GM21786 (cell line): ENCODE measurements at regions not wholly inside any gene's neighbourhood (a gene's known extent, or its start where the extent isn't known, plus 50 kb on each side); places are given as distances from the start of the nearest gene placed in this dataset.
"Not testable (repeated sequence)": the region's sequence is repeated elsewhere in the genome, so short reads cannot be mapped to it uniquely, and the experiment has no call there.

Experiments used
- ATAC-seq: cut with Tn5 transposase; IDR thresholded peaks from one replicate; pipeline ENCODE4 v1.9.1; 2021; ENCODE audit not compliant: unreplicated experiment

DNA sequence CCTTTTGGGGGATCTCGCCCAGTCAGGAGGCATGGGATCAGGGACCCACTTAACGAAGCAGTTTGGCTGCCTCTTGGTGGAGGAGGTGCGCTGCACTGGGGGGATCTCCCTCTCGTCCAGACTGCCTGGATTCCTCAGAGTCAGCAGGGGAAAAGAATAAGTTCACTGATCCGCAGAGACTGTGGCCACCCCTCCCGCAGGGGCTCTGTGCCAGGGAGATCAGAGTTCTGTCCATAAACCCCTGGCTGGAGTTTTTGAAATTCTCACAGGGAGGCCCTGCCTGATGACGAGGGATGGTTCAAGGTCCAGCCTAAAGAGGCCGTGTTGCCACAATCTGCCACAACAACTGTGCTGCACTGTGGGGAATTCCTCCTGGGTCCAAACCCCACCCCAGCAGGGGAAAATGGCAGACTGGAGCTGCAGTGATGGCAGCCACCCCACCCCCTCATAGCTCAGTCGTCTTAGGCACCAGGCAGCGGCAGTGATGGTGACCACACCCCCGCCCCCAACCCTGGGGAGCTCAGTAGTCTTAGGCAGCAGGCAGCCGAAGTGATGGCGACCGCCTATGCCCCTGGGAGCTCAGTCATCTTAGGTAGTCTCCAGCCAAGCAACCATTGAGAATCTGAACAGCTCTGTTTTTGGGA lies 273.8 kb upstream of the USP25 start:
- no peak for ATAC-seq

DNA sequence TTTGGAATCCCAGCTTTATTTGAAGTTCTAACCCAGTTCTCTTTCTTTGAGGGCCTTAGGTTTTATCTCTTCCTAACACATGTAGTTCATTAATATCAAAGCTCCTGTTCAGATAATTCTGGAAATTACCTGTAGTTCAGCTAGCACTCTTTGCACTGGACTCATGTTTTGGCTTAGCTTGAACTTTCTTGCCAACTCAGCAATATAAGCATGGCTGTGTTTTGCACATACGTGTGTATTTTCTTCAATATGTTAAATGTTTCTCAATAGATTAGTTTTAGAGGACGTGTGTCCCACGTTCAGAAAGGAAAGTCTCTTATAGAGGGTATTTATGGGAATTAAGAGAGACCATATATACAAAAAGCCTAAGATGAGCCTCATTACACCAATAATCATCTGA lies 271.8 kb upstream of the USP25 start:
- no peak for ATAC-seq

DNA sequence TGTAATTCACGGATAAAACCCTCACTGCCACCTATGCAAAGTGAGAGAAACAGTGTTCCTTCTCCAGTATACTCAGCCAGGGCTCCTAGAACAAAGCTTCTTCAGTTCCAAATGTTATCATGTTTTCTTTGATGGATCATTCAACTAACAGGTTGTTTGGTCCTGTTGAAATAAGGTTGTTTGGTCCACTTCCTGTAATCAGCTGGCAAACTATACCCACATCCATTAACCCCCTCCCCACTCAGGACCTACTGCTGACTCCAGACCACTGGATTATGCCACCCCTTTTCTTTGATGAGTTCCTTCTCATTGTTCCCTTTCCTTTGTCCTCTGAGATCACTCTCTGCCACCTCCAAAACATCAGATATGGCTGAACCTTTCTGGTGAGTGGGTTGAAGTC lies 267.7 kb upstream of the USP25 start:
- ATAC-seq, result no peak

DNA sequence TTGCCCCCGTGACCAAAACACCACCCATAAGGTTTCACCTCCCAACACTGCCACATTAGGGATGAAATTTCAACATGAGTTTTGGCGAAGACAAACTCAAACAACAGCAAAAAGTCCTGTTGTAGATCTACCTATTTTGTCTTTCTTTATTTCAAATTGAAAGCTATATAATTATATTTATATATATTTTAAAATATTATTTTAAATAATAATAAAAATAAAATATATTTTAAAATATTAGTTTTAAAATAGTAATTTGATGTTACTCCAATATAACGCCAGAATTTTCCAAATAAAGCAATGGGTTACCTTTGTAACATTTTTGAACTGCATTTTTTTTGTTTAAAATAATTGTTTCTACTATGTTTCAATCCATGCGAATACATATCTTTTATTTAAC lies 263.5 kb upstream of the USP25 start:
- no peak for ATAC-seq

GRCh38 chr21:15468368-15468767 lies 261.4 kb upstream of the USP25 start:
- no peak for ATAC-seq

- no peak for ATAC-seq
These were observed 257.4 kb upstream of the USP25 start for GRCh38 chr21:15472108-15473040.

- ATAC-seq, result not testable (repeated sequence)
These were observed 252.0 kb upstream of the USP25 start for GRCh38 chr21:15477773-15478172.

- ATAC-seq, result no peak
These were observed 249.6 kb upstream of the USP25 start for GRCh38 chr21:15480160-15480559.

GRCh38 chr21:15483138-15483780 lies 246.5 kb upstream of the USP25 start:
- ATAC-seq, result peak; percentile 98

GRCh38 chr21:15486460-15487195 lies 243.2 kb upstream of the USP25 start:
- no peak for ATAC-seq

DNA sequence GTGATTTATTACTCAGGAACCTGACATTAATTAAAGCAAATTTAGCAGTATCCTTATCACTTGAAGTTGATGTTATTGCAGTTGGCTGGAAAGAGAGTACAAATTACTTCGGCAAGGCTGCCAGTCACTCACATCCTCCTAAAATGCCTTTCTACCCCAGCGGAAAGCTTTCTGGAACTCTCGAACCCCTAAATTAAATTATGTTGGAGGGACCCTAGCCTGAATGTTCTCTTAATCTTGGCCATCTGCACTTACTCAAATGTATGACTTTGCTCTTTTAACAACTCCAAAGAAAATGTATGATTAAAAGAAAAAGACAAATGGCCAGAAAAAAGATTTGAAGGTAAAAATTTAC lies 242.6 kb upstream of the USP25 start:
- ATAC-seq, result no peak

DNA sequence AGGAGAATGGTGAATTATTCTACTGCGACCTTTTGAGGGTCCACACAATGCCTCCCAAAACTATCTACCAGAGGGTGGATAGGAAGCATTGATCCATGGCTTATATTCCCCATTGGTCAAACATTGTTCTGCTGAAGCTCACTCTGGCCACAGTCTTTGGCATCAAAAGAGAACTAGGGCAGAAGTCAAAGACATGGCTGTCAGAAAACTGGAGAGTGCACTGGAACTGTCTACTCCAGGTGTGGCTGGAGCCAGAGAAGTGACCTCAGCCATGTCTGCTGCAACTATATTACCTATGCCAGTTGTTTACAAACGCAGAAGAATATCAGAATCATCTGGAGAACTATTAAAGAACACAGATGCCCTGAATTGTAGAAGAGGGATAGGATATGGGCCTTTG lies 238.7 kb upstream of the USP25 start:
- no peak for ATAC-seq

DNA sequence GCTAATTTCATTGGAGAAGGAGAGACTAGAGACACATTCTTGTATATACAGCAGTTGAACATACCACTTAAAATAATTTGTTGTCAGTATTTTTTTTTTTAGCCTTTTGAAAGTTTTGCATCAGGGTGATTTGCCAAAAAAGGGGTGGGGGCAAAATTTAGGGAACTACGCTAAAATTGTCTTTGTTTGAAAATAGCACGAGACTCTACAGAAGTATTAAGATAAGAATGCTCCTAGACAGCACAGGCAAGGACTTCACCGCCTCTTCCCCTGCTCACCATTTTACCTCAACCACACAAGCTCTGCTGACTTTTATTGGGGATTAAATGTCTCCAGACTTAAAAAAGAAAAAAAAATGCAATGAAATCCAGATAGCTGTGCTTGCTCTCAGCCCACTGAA lies 236.1 kb upstream of the USP25 start:
- no peak for ATAC-seq

DNA sequence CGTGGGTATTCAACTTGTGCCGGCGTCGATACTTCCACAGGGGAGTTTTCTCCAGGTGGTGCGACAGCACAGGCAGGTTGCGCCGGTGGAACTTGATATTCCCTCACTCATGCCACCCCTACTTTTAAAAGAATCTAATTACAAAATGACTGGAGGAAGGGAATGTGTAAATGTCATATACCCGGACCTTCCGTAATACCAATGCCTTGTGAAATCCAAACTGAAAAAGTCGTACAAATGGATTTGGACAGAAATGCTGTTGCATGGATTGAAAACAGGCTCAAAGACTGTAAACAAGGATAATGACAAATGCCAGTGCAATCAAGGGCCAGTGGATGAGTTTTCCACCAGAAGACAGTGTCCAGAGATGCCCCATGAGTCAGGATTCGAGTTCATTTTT lies 235.3 kb upstream of the USP25 start:
- no peak for ATAC-seq

GRCh38 chr21:15495965-15496364 lies 233.8 kb upstream of the USP25 start:
- ATAC-seq, result no peak

GRCh38 chr21:15496911-15497310 lies 232.9 kb upstream of the USP25 start:
- ATAC-seq, result no peak

- no peak for ATAC-seq
These were observed 231.3 kb upstream of the USP25 start for GRCh38 chr21:15498455-15498854.

DNA sequence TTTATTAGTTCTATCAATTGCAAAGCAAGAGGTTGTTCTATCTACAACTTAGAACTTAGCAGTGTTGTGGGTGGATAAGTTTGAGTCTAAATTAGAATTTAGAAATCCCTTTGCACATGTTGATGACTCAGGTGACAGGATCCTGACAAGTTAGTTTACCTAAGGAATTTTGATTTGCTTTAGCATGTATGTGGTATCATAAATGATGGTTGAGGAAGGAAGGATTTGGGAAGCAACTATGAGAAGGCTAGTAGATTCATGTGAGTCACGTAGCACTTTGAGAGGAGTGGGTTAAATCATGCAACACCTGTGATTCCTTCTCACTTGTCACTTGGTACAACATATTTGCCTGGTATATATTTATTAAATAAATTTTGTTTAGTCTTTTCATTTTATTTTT lies 223.7 kb upstream of the USP25 start:
- no peak for ATAC-seq

DNA sequence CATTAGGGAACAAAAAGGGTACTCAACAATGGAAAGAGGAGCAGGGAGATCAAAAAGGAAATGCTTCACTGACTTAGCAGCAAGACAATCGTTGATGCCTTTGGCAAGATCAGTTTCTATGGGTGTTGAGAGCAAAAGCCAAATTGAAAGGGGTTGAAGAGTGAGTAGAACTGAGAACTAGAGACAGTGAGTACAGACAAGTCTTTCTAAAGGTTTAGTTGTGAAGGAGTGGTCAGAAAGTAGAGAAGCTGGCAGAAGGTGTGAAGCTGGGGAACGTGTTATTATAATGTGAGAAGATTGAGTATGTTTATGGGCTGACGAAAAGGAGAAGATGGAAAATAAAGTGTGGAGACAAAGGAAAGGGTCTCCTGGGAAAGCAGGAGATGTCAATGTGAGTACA lies 221.2 kb upstream of the USP25 start:
- ATAC-seq, result no peak

GRCh38 chr21:15514073-15514946 lies 215.5 kb upstream of the USP25 start:
- ATAC-seq, result peak; percentile 97
